Astrocyte (in vitro differentiated cells and primary cell): ENCODE measurements at regions not wholly inside any gene's neighbourhood (a gene's known extent, or its start where the extent isn't known, plus 50 kb on each side); places are given as distances from the start of the nearest gene placed in this dataset.

Experiments
- DNase-seq: peaks from one replicate; pipeline ENCODE4 v3.0.0-alpha.2; 2010; ENCODE audit warnings: low read depth
- FAIRE-seq: peaks from 2 replicates; lab custom pipeline; 2011; peaks lifted over from hg19 to GRCh38; lab: Jason Lieb, UNC
- H2AFZ ChIP-seq: 2 replicates; pipeline ENCODE4 v1.6.0; 2012; ENCODE audit warnings: low read depth, low read length, inconsistent platforms
- H3K27ac ChIP-seq: 2 replicates; pipeline ENCODE4 v1.5.1; 2011; ENCODE audit warnings: low read depth, low read length, inconsistent platforms
- H3K27me3 ChIP-seq: 2 replicates; pipeline ENCODE4 v1.6.0; 2011; ENCODE audit warnings: low read length, inconsistent platforms; ENCODE audit not compliant: insufficient read depth
- H3K36me3 ChIP-seq: 2 replicates; pipeline ENCODE4 v1.5.1; 2011; ENCODE audit warnings: low read length, inconsistent platforms; ENCODE audit not compliant: insufficient read depth
- H3K4me1 ChIP-seq: 2 replicates; pipeline ENCODE4 v1.5.1; 2011; ENCODE audit warnings: low read length, inconsistent platforms; ENCODE audit not compliant: insufficient read depth
- H3K4me2 ChIP-seq: 2 replicates; pipeline ENCODE4 v1.6.0; 2012; ENCODE audit warnings: low read length, inconsistent platforms
- H3K4me3 ChIP-seq: 2 replicates; pipeline ENCODE4 v1.5.1; 2011; ENCODE audit warnings: low read depth, mild to moderate bottlenecking, low read length, inconsistent platforms; ENCODE audit not compliant: insufficient read depth
- H3K79me2 ChIP-seq: 2 replicates; pipeline ENCODE4 v1.6.0; 2012; ENCODE audit warnings: mild to moderate bottlenecking, low read length, inconsistent platforms; ENCODE audit not compliant: insufficient read depth
- H3K9ac ChIP-seq: 2 replicates; pipeline ENCODE4 v1.6.0; 2012; ENCODE audit warnings: mild to moderate bottlenecking, low read length, inconsistent platforms
- H3K9me3 ChIP-seq: 2 replicates; pipeline ENCODE4 v1.5.1; 2012; ENCODE audit warnings: low read depth, mild to moderate bottlenecking, low read length, inconsistent platforms; ENCODE audit not compliant: insufficient read depth
- H4K20me1 ChIP-seq: 2 replicates; pipeline ENCODE4 v1.6.0; 2012; ENCODE audit warnings: low read length, inconsistent platforms; ENCODE audit not compliant: insufficient read depth
- H3K27ac Mint-ChIP-seq: one replicate; pipeline ENCODE4 v1.8.0; 2021; ENCODE audit warnings: mild to moderate bottlenecking, mixed read lengths; ENCODE audit not compliant: unreplicated experiment
- H3K27me3 Mint-ChIP-seq: one replicate; pipeline ENCODE4 v1.8.0; 2021; ENCODE audit warnings: low read depth, mixed read lengths; ENCODE audit not compliant: unreplicated experiment
- H3K36me3 Mint-ChIP-seq: one replicate; pipeline ENCODE4 v1.8.0; 2021; ENCODE audit warnings: low read depth, mixed read lengths; ENCODE audit not compliant: unreplicated experiment
- H3K4me1 Mint-ChIP-seq: one replicate; pipeline ENCODE4 v1.8.0; 2021; ENCODE audit warnings: low read depth, mixed read lengths; ENCODE audit not compliant: unreplicated experiment
- H3K4me3 Mint-ChIP-seq: one replicate; pipeline ENCODE4 v1.8.0; 2021; ENCODE audit warnings: mild to moderate bottlenecking, moderate library complexity, mixed read lengths; ENCODE audit not compliant: unreplicated experiment
- H3K9me3 Mint-ChIP-seq: one replicate; pipeline ENCODE4 v1.8.0; 2021; ENCODE audit warnings: mild to moderate bottlenecking, mixed read lengths; ENCODE audit not compliant: unreplicated experiment
- CTCF ChIP-seq: IDR thresholded peaks from 2 replicates; pipeline ENCODE4 v1.5.1; 2011; ENCODE audit warnings: low read depth, mild to moderate bottlenecking, inconsistent platforms, low read length, moderate library complexity; ENCODE audit not compliant: insufficient read depth
- EZH2 ChIP-seq: IDR thresholded peaks from 2 replicates; pipeline ENCODE4 v1.6.1; 2012; ENCODE audit warnings: mild to moderate bottlenecking, low read length, inconsistent platforms; ENCODE audit not compliant: insufficient read depth

GRCh38 chr1:94355485-94355980 lies 62.7 kb upstream of the ABCD3 start:
- no peaks in the 10 kb centered on the region for H3K4me1 ChIP-seq
- no peaks in the 10 kb centered on the region for H3K36me3 ChIP-seq
- no peaks in the 10 kb centered on the region for H4K20me1 ChIP-seq
- peaks cover 11% of the 10 kb centered on the region for H3K27me3 ChIP-seq
- no peak overlapping the region for H3K9ac ChIP-seq
- Mint-ChIP-seq H3K36me3 (peaks cover 1% of the 10 kb centered on the region), H3K4me3 (no peak overlapping the region), H3K4me1 (no peaks in the 10 kb centered on the region), H3K27ac (no peak overlapping the region), H3K9me3 (peaks cover 2% of the 10 kb centered on the region), H3K27me3 (peaks cover 23% of the 10 kb centered on the region)
- H3K9me3 ChIP-seq, result no peaks in the 10 kb centered on the region
- FAIRE-seq (no peak), DNase-seq (no peak)
- H3K79me2 ChIP-seq, result no peaks in the 10 kb centered on the region
- TF ChIP-seq CTCF (no peak), EZH2 (no peak)
- no peak overlapping the region for H2AFZ ChIP-seq
- H3K27ac ChIP-seq, result no peak overlapping the region
- no peak overlapping the region for H3K4me2 ChIP-seq
- no peak overlapping the region for H3K4me3 ChIP-seq

GRCh38 chr1:94351481-94351880 lies 66.7 kb upstream of the ABCD3 start:
- FAIRE-seq (no peak), DNase-seq (no peak)
- TF ChIP-seq EZH2, result no peak
- no peak for TF ChIP-seq CTCF
- H3K27ac Mint-ChIP-seq, result no peak overlapping the region
- Histone ChIP-seq H3K27ac (no peak overlapping the region), H3K27me3 (peaks cover 18% of the 10 kb centered on the region), H3K4me3 (no peak overlapping the region), H3K4me2 (no peak overlapping the region), H3K9ac (no peak overlapping the region), H3K36me3 (no peaks in the 10 kb centered on the region), H2AFZ (no peak overlapping the region), H3K4me1 (no peaks in the 10 kb centered on the region), H3K79me2 (no peaks in the 10 kb centered on the region), H4K20me1 (no peaks in the 10 kb centered on the region), H3K9me3 (no peaks in the 10 kb centered on the region)
- H3K9me3 Mint-ChIP-seq, result peaks cover 4% of the 10 kb centered on the region
- H3K4me1 Mint-ChIP-seq, result no peaks in the 10 kb centered on the region
- no peaks in the 10 kb centered on the region for H3K36me3 Mint-ChIP-seq
- peaks cover 40% of the 10 kb centered on the region for H3K27me3 Mint-ChIP-seq
- no peak overlapping the region for H3K4me3 Mint-ChIP-seq

GRCh38 chr1:94350350-94350924 lies 67.8 kb upstream of the ABCD3 start:
- Mint-ChIP-seq H3K4me3 (no peak overlapping the region), H3K4me1 (no peaks in the 10 kb centered on the region), H3K36me3 (no peaks in the 10 kb centered on the region), H3K27ac (no peak overlapping the region), H3K27me3 (peaks cover 40% of the 10 kb centered on the region), H3K9me3 (peaks cover 4% of the 10 kb centered on the region)
- H3K9me3 ChIP-seq, result no peaks in the 10 kb centered on the region
- peaks cover 18% of the 10 kb centered on the region for H3K27me3 ChIP-seq
- DNase-seq (no peak), FAIRE-seq (no peak)
- H3K79me2 ChIP-seq, result no peaks in the 10 kb centered on the region
- H3K27ac ChIP-seq, result no peak overlapping the region
- H3K4me2 ChIP-seq, result no peak overlapping the region
- TF ChIP-seq CTCF (no peak), EZH2 (no peak)
- no peaks in the 10 kb centered on the region for H3K4me1 ChIP-seq
- no peak overlapping the region for H2AFZ ChIP-seq
- H3K36me3 ChIP-seq, result no peaks in the 10 kb centered on the region
- H3K9ac ChIP-seq, result no peak overlapping the region
- no peaks in the 10 kb centered on the region for H4K20me1 ChIP-seq
- H3K4me3 ChIP-seq, result no peak overlapping the region
